IMR-90 (cell line): ENCODE measurements at regions not wholly inside any gene's neighbourhood (a gene's known extent, or its start where the extent isn't known, plus 50 kb on each side); places are given as distances from the start of the nearest gene placed in this dataset.
A peak's percentile ranks its signal among the peaks of the same experiment; 100 is the strongest.

Source experiments
- ATAC-seq: fragments of 200-7000 bp; cut with Tn5 transposase; 2 replicates; pipeline ENCODE4 v1.9.1; 2020; ENCODE audit warnings: low read depth, mild to moderate bottlenecking, moderate library complexity
- BruUV-seq: library from RNA; stranded (reverse); fragments of 400-500 nt; replicated peaks from 2 replicates; lab custom pipeline; 2021; lab: Mats Ljungman, UMichigan
- CTCF ChIA-PET: fragments of 300-600 bp; formaldehyde crosslinking; extraction: SDS; loops from one replicate; lab custom pipeline; 2021; ENCODE audit warnings: antibody characterized with exemption; lab: Yijun Ruan, JAX
- POLR2A ChIA-PET: fragments of 300-600 bp; sonication (Branson Sonifier 250); formaldehyde crosslinking; loops from one replicate; lab custom pipeline; 2022; ENCODE audit warnings: antibody characterized with exemption; ENCODE audit not compliant: unreplicated experiment; lab: Charles Lee
- DNase-seq: peaks from one replicate; pipeline ENCODE4 v3.0.0; 2013
- H2AFZ ChIP-seq: replicated peaks from 2 replicates; pipeline ENCODE3; 2013; ENCODE audit warnings: low read length, mild to moderate bottlenecking; ENCODE audit not compliant: poor library complexity
- H2AK5ac ChIP-seq: 2 replicates; pipeline ENCODE4 v1.6.1; 2013; ENCODE audit warnings: low read depth, low read length, inconsistent platforms
- H2AK9ac ChIP-seq: replicated peaks from 2 replicates; pipeline ENCODE3; 2013; ENCODE audit warnings: mild to moderate bottlenecking, low read depth, low read length, moderate library complexity; ENCODE audit not compliant: poor library complexity
- H2BK120ac ChIP-seq: 2 replicates; pipeline ENCODE4 v1.6.1; 2013; ENCODE audit warnings: low read depth, low read length, inconsistent platforms
- H2BK15ac ChIP-seq: 3 replicates; pipeline ENCODE4 v1.6.1; 2013; ENCODE audit warnings: low read depth, low read length, inconsistent platforms
- H2BK20ac ChIP-seq: 2 replicates; pipeline ENCODE4 v1.6.1; 2013; ENCODE audit warnings: low read depth, mild to moderate bottlenecking, inconsistent platforms, low read length, moderate library complexity
- H2BK5ac ChIP-seq: 2 replicates; pipeline ENCODE4 v1.6.1; 2013; ENCODE audit warnings: mild to moderate bottlenecking, low read depth, low read length, inconsistent platforms; ENCODE audit not compliant: poor library complexity, severe bottlenecking
- H3K14ac ChIP-seq: replicated peaks from 2 replicates; pipeline ENCODE4 v1.6.1; 2013; ENCODE audit warnings: low read depth, low read length, inconsistent platforms
- H3K18ac ChIP-seq: 2 replicates; pipeline ENCODE4 v1.6.1; 2013; ENCODE audit warnings: low read depth, low read length, control low read depth
- H3K23ac ChIP-seq: 2 replicates; pipeline ENCODE4 v1.6.1; 2013; ENCODE audit warnings: low read depth, low read length, inconsistent platforms
- H3K27ac ChIP-seq: 2 replicates; pipeline ENCODE4 v1.5.1; 2013; ENCODE audit warnings: mild to moderate bottlenecking, control low read depth, low read length; ENCODE audit not compliant: insufficient read depth
- H3K27me3 ChIP-seq: 2 replicates; pipeline ENCODE4 v1.6.1; 2013; ENCODE audit warnings: low read length; ENCODE audit not compliant: control insufficient read depth, insufficient read depth
- H3K36me3 ChIP-seq: 2 replicates; pipeline ENCODE4 v1.6.1; 2013; ENCODE audit warnings: low read length, mixed read lengths; ENCODE audit not compliant: control insufficient read depth, insufficient read depth
- H3K4ac ChIP-seq: 2 replicates; pipeline ENCODE4 v1.6.1; 2013; ENCODE audit warnings: low read depth, low read length, inconsistent platforms
- H3K4me1 ChIP-seq: 2 replicates; pipeline ENCODE4 v1.6.1; 2013; ENCODE audit warnings: low read length, mixed read lengths; ENCODE audit not compliant: control insufficient read depth, insufficient read depth
- H3K4me2 ChIP-seq: 2 replicates; pipeline ENCODE4 v1.6.1; 2013; ENCODE audit warnings: low read depth, mild to moderate bottlenecking, control low read depth, low read length, moderate library complexity
- H3K4me3 ChIP-seq: 2 replicates; pipeline ENCODE4 v1.5.1; 2013; ENCODE audit warnings: low read depth, mild to moderate bottlenecking, control low read depth, low read length, moderate library complexity; ENCODE audit not compliant: insufficient read depth
- H3K56ac ChIP-seq: 2 replicates; pipeline ENCODE4 v1.6.1; 2013; ENCODE audit warnings: low read length, inconsistent platforms; ENCODE audit not compliant: insufficient read depth; ENCODE audit errors: extremely low read depth
- H3K79me1 ChIP-seq, 2 experiments: 2 replicates each; pipeline ENCODE4 v1.6.1; 2013; ENCODE audit warnings: low read length in 2 of 2, inconsistent platforms in 1 of 2, low read depth in 1 of 2
- H3K9ac ChIP-seq: 2 replicates; pipeline ENCODE4 v1.6.1; 2013; ENCODE audit warnings: low read depth, low read length, control low read depth
- H3K9me1 ChIP-seq: 2 replicates; pipeline ENCODE4 v1.6.1; 2013; ENCODE audit warnings: low read length, inconsistent platforms; ENCODE audit not compliant: insufficient read depth
- H3K9me3 ChIP-seq: 2 replicates; pipeline ENCODE4 v1.6.1; 2013; ENCODE audit warnings: low read length; ENCODE audit not compliant: control insufficient read depth, insufficient read depth
- H4K20me1 ChIP-seq: 2 replicates; pipeline ENCODE4 v1.6.1; 2013; ENCODE audit warnings: low read length, inconsistent platforms; ENCODE audit not compliant: insufficient read depth
- H4K5ac ChIP-seq: 2 replicates; pipeline ENCODE4 v1.6.1; 2013; ENCODE audit warnings: mild to moderate bottlenecking, low read depth, low read length, control low read depth
- H4K8ac ChIP-seq, 2 experiments: 2 replicates each; pipeline ENCODE4 v1.6.1; 2013; ENCODE audit warnings: low read depth in 2 of 2, low read length in 2 of 2, control low read depth in 1 of 2, inconsistent platforms in 1 of 2
- H4K91ac ChIP-seq: 2 replicates; pipeline ENCODE4 v1.6.1; 2013; ENCODE audit warnings: low read depth, low read length, inconsistent platforms; ENCODE audit not compliant: insufficient read depth
- BHLHE40 ChIP-seq: fragments of 150-350 bp; IDR thresholded peaks from 2 replicates; pipeline ENCODE4 v1.6.1; 2016; ENCODE audit warnings: mild to moderate bottlenecking, low read depth, low read length
- CEBPB ChIP-seq: IDR thresholded peaks from 2 replicates; pipeline ENCODE4 v1.6.1; 2012; ENCODE audit warnings: low read depth, low read length, improper control_type of control experiment
- FOS ChIP-seq: fragments of 150-350 bp; IDR thresholded peaks from 2 replicates; pipeline ENCODE4 v1.6.1; 2016; ENCODE audit warnings: low read depth, low read length
- MXI1 ChIP-seq: IDR thresholded peaks from 2 replicates; pipeline ENCODE4 v1.6.1; 2012; ENCODE audit warnings: low read depth, mild to moderate bottlenecking, low read length, moderate library complexity, borderline replicate concordance
- POLR2A ChIP-seq: IDR thresholded peaks from 2 replicates; pipeline ENCODE4 v1.6.1; 2012; ENCODE audit warnings: mild to moderate bottlenecking, low read depth, low read length
- RAD21 ChIP-seq: IDR thresholded peaks from 2 replicates; pipeline ENCODE4 v1.6.1; 2012; ENCODE audit warnings: low read length, improper control_type of control experiment
- SMC3 ChIP-seq: fragments of 150-350 bp; IDR thresholded peaks from 2 replicates; pipeline ENCODE4 v1.6.1; 2016; ENCODE audit warnings: low read depth, mild to moderate bottlenecking, antibody characterized with exemption, low read length, moderate library complexity
- WGBS, 2 experiments: methylation state at CpG; one replicate each; pipeline versions ENCODE4 v1.1.5 to v1.1.7; 2013; ENCODE audit warnings: missing lambda C conversion rate in 2 of 2; ENCODE audit not compliant: insufficient read length in 1 of 2; ENCODE audit errors: extremely low coverage in 2 of 2; 5-methylcytosine and 5-hydroxymethylcytosine counted together
- dilution Hi-C: fragments of 300-500 bp; cut with HindIII; formaldehyde crosslinking; loops from one replicate; pipeline ENCODE4 v1.14.3; 2018; ENCODE audit warnings: low sequenced_read_pairs; ENCODE audit not compliant: unreplicated experiment
- in situ Hi-C: fragments of 300-500 bp; cut with MboI; formaldehyde crosslinking; loops from 3 replicates; pipeline ENCODE4 v1.14.3; 2019; ENCODE audit warnings: low sequenced_read_pairs, inconsistent platforms, mixed read lengths
- intact Hi-C: fragments of 100-400 bp; cut with micrococcal nuclease; formaldehyde crosslinking; loops from 2 replicates; pipeline ENCODE4 v1.10.0; 2022

DNA sequence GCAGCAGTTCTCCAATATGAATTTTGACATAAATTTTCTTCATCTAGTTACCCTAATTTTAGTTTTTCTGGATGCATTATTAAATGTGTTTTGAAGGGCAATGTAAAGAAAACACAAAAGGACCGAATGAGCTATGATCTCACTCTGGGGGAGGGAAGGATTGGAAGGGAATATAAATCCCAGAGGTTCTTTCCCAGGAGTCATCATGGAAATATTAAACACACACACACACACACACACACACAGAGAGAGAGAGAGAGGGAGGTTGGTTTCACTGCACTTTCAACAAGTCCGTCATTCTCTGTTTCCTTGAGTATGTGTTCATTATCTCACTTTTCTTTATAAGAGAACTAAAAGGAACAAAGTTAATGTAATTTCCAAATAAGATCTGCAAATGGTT, 70.7 kb upstream of the DCBLD2 start:
- in situ Hi-C loops: no loop called here
- Histone ChIP-seq H3K4me2 (peak overlapping the region; percentile 25; the same call in 1 of the 2 replicates), H2BK5ac (peak overlapping the region; percentile 92), H3K79me1 (peaks cover 3 to 15% of the 10 kb centered on the region in 2 experiments; a peak in 3 of 4 replicates), H2BK15ac (no peak overlapping the region), H3K9me3 (no peaks in the 10 kb centered on the region), H3K4me1 (peaks cover 5% of the 10 kb centered on the region; the same call in 1 of the 2 replicates), H3K9me1 (peaks cover 3% of the 10 kb centered on the region; the same call in 1 of the 2 replicates), H3K4ac (no peak overlapping the region), H3K14ac (no peak overlapping the region), H4K8ac (peak overlapping the region in 1 of 2 experiments; percentile 16; a peak in 1 of 4 replicates), H3K18ac (no peak overlapping the region), H2BK20ac (no peak overlapping the region; the same call in 1 of the 2 replicates), H3K4me3 (no peak overlapping the region), H2BK120ac (peak overlapping the region; percentile 44; the same call in 1 of the 2 replicates), H4K91ac (no peak overlapping the region), H3K9ac (no peak overlapping the region), H2AFZ (no peak overlapping the region), H3K27ac (no peak overlapping the region), H3K27me3 (no peaks in the 10 kb centered on the region), H4K20me1 (no peaks in the 10 kb centered on the region), H2AK9ac (no peak overlapping the region), H2AK5ac (no peak overlapping the region), H3K23ac (no peak overlapping the region), H4K5ac (no peak overlapping the region), H3K36me3 (no peaks in the 10 kb centered on the region), H3K56ac (no peak overlapping the region; the same call in 1 of the 2 replicates)
- peak; percentile 98 for DNase-seq
- no TSS peak for BruUV-seq
- dilution Hi-C loops: no loop called here
- WGBS, 2 experiments: no CpG with 5 or more reads among the region's 2 CpGs
- intact Hi-C loops: no loop called here
- POLR2A ChIA-PET: no interaction called here
- TF ChIP-seq MXI1: no peak
- no peak for TF ChIP-seq CEBPB
- 0 out of 2 replicates have a peak, but pooled peaks have one; percentile 11 for TF ChIP-seq POLR2A
- TF ChIP-seq BHLHE40: peak; percentile 51; the same call in 1 of the 2 replicates
- peak; percentile 94 for TF ChIP-seq FOS
- peak; percentile 13; the same call in 1 of the 2 replicates for TF ChIP-seq SMC3
- peak; percentile 29; the same call in 1 of the 2 replicates for TF ChIP-seq RAD21
- peak; percentile 81 for ATAC-seq
- CTCF ChIA-PET: no interaction called here
